ENCODE measurements at regions not wholly inside any gene's neighbourhood (a gene's known extent, or its start where the extent isn't known, plus 50 kb on each side); places are given as distances from the start of the nearest gene placed in this dataset.

GRCh38 chr12:127881371-127882140 is 385.4 kb upstream of the TMEM132C start:
- intact Hi-C loops (cut with DNase I) = no loop called here
- ATAC-seq = no peak

GRCh38 chr12:127883013-127883412 is 384.0 kb upstream of the TMEM132C start:
- DNase-seq (ENCODE audit: low spot score) (no peak), ATAC-seq (no peak)
- intact Hi-C loops (cut with DNase I) = no loop called here

More at GRCh38 chr12:127881371-127882140, 385.4 kb upstream of the TMEM132C start:
- no peak for DNase-seq (ENCODE audit: low spot score)

- DNase-seq (ENCODE audit: low spot score) = no peak
- intact Hi-C loops (cut with DNase I) = no loop called here
- ATAC-seq = no peak
These were observed 380.8 kb upstream of the TMEM132C start for GRCh38 chr12:127885954-127886750.

- intact Hi-C loops (cut with DNase I) = no loop called here
- DNase-seq (ENCODE audit: low spot score) = no peak
- ATAC-seq = no peak
These were observed 380.1 kb upstream of the TMEM132C start for GRCh38 chr12:127886827-127887226.

- no peak for DNase-seq (ENCODE audit: low spot score)
- intact Hi-C loops (cut with DNase I) = no loop called here
- ATAC-seq = peak; percentile 60
These were observed 377.8 kb upstream of the TMEM132C start for GRCh38 chr12:127888943-127889719.

GRCh38 chr12:127893895-127894609 is 372.9 kb upstream of the TMEM132C start:
- intact Hi-C loops (cut with DNase I) = no loop called here
- ATAC-seq = no peak
- no peak for DNase-seq (ENCODE audit: low spot score)

- intact Hi-C loops (cut with DNase I) = no loop called here
- no peak for DNase-seq (ENCODE audit: low spot score)
- ATAC-seq = no peak
These were observed 370.3 kb upstream of the TMEM132C start for GRCh38 chr12:127896661-127897060.

- DNase-seq (ENCODE audit: low spot score) (no peak), ATAC-seq (no peak)
- intact Hi-C loops (cut with DNase I) = no loop called here
These were observed 368.4 kb upstream of the TMEM132C start for GRCh38 chr12:127898616-127899015.

GRCh38 chr12:127899971-127900370 is 367.0 kb upstream of the TMEM132C start:
- DNase-seq (ENCODE audit: low spot score) = no peak
- intact Hi-C loops (cut with DNase I) = no loop called here

GRCh38 chr12:127900386-127900785 is 366.6 kb upstream of the TMEM132C start:
- intact Hi-C loops (cut with DNase I) = no loop called here
- ATAC-seq (no peak), DNase-seq (ENCODE audit: low spot score) (no peak)

More at GRCh38 chr12:127899971-127900370, 367.0 kb upstream of the TMEM132C start:
- ATAC-seq = no peak

GRCh38 chr12:127903146-127903545 is 363.8 kb upstream of the TMEM132C start:
- ATAC-seq (peak; percentile 74), DNase-seq (ENCODE audit: low spot score) (no peak)
- intact Hi-C loops (cut with DNase I) = no loop called here

GRCh38 chr12:127909041-127909440 is 357.9 kb upstream of the TMEM132C start:
- ATAC-seq = no peak
- DNase-seq (ENCODE audit: low spot score) = no peak
- intact Hi-C loops (cut with DNase I) = no loop called here

- no peak for DNase-seq (ENCODE audit: low spot score)
- ATAC-seq = no peak
- intact Hi-C loops (cut with DNase I) = loop anchor here (10.0 kb wide), 1 partner anchor 1086 kb away; no protein-coding TSS in a partner anchor
These were observed 355.7 kb upstream of the TMEM132C start for GRCh38 chr12:127911291-127911690.

GRCh38 chr12:127912035-127912665 is 354.8 kb upstream of the TMEM132C start:
- intact Hi-C loops (cut with DNase I) = loop anchor here (10.0 kb wide), 1 partner anchor 1087 kb away; no protein-coding TSS in a partner anchor
- ATAC-seq (no peak), DNase-seq (ENCODE audit: low spot score) (no peak)

- intact Hi-C loops (cut with DNase I) = no loop called here
- DNase-seq (ENCODE audit: low spot score) (no peak), ATAC-seq (no peak)
These were observed 343.5 kb upstream of the TMEM132C start for GRCh38 chr12:127923501-127923900.

GRCh38 chr12:127925971-127926370 is 341.0 kb upstream of the TMEM132C start:
- ATAC-seq (peak; percentile 92), DNase-seq (ENCODE audit: low spot score) (no peak)
- intact Hi-C loops (cut with DNase I) = no loop called here

GRCh38 chr12:127928178-127928577 is 338.8 kb upstream of the TMEM132C start:
- ATAC-seq (no peak), DNase-seq (ENCODE audit: low spot score) (no peak)
- intact Hi-C loops (cut with DNase I) = no loop called here

All from sciatic nerve (tissue), 2 donors.